NCI-H226 (cell line): ENCODE measurements at regions not wholly inside any gene's neighbourhood (a gene's known extent, or its start where the extent isn't known, plus 50 kb on each side); places are given as distances from the start of the nearest gene placed in this dataset.

ENCODE experiments used
- DNase-seq: peaks from one replicate; pipeline ENCODE4 v3.0.0-alpha.2; 2015

GRCh38 chr7:11895337-11895736, 63.3 kb upstream of the THSD7A start:
- no peak for DNase-seq

DNA sequence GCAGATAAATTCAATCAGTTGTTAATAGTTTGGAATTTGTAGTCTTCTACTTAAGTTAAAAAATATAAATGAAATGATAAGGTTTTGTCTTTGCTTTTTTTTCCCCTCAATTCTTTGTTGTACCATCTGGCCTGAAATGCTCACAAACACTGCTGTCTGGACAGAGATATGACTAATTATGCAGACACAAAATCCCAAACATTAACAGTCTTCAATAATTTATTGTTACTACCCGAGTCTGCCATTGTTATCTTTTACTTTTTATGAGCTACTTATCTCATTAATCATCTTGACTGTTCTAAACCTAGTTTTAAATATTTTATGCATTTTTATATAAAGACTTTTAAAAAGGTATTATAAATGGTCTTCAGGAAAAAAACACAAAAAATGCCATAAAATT, 64.7 kb upstream of the THSD7A start:
- DNase-seq = no peak

DNA sequence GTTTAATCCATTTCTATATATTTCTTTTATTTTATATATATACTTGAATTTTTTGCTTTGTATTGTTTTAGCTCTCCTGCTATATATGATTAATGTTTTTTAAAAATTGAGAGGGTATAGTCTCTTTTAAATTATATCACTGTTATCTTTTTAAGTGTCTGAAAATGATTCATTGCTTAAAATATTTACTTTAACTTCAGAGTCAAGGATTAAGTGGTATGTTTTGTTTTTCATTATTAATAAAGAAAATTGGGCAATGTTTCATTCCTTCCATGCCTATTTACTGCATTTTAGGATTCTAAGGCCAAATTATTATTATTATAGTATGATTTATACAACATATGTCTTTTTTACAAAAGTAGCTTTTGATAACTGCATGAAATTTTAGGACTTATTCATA, 67.2 kb upstream of the THSD7A start:
- DNase-seq = no peak

DNA sequence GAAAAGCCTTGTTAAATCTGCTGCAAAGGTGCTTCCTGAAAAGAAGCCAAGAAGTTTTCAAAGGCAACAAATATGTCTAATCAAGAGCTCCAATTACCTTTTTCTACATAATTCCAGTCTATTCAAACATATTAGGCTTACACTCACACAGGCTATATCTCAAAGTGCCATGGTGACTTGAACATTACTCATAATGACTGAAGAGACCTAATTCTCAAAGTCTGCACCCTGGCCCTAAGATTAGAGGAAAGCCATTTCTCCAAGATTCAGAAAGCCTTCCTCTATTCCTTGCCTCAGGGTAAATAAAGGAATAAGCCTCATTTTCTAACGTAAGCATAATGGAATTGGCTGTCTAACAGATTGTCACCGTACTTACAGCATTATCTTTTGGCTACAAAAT, 78.3 kb upstream of the THSD7A start:
- no peak for DNase-seq

GRCh38 chr7:11911900-11912299, 79.9 kb upstream of the THSD7A start:
- DNase-seq = no peak

GRCh38 chr7:11914645-11915044, 82.6 kb upstream of the THSD7A start:
- no peak for DNase-seq

GRCh38 chr7:11923376-11923930, 91.5 kb upstream of the THSD7A start:
- no peak for DNase-seq

DNA sequence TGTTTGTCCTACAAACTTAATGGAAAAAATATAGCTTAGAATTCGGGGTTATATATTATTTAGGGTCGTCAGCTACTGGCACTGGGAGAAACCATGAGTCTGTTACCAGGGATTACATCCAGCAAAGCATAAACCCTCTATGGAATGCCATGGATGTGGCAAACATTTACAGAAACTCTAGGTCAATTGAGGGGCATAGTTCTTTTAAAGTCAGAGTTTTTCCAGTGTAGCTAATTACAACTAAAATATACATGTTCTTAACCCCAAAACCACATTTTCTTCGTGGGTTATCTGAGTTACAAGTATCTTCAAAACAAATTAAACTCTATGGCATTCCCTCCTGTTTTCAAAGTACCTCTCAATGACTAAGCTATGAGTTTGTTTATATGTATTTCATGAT, 99.3 kb upstream of the THSD7A start:
- DNase-seq = no peak

DNA sequence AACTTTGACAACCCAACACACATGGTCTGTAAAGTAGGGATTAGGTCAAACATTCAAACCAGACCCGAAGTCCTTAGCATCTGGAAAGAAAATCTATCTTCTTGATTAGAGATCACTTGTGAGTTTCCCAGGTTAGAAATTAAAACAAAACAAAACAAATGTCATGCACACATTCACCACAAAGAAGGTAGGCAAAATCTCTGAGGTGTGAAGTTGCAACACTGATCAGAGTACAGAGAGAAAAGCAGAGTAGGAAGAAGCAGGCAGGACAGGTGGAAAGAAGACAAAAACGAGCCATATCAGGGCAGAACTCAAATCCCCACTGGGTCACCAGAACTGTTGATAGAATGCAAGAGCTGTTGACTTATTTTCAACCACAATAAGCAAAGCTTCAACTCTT, 102.8 kb upstream of the THSD7A start:
- DNase-seq = no peak

GRCh38 chr7:11935905-11936304, 103.9 kb upstream of the THSD7A start:
- no peak for DNase-seq

DNA sequence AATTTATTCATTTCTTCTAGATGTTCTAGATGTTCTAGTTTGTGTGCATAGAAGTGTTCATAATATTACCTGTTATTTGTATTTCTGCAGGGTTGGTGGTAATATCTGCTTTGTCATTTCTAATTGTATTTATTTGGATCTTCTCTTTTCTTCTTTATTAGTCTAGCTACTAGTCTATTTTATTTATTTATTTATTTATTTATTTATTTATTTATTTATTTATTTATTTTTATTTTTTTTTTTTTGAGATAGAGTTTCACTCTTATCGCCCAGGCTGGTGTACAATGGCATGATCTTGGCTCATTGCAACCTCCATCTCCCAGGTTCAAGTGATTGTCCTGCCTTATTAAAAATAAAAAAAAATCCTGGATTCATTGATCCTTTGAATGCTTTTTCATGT, 114.8 kb upstream of the THSD7A start:
- no peak for DNase-seq

GRCh38 chr7:11950281-11950680, 118.3 kb upstream of the THSD7A start:
- DNase-seq = no peak

- no peak for DNase-seq
These were observed 118.9 kb upstream of the THSD7A start for GRCh38 chr7:11950942-11951341.

GRCh38 chr7:11951909-11952308, 119.9 kb upstream of the THSD7A start:
- DNase-seq = no peak

GRCh38 chr7:11952972-11953371, 121.0 kb upstream of the THSD7A start:
- no peak for DNase-seq

- no peak for DNase-seq
These were observed 125.0 kb upstream of the THSD7A start for GRCh38 chr7:11956991-11957390.

- DNase-seq = no peak
These were observed 126.0 kb upstream of the THSD7A start for GRCh38 chr7:11957956-11958355.

DNA sequence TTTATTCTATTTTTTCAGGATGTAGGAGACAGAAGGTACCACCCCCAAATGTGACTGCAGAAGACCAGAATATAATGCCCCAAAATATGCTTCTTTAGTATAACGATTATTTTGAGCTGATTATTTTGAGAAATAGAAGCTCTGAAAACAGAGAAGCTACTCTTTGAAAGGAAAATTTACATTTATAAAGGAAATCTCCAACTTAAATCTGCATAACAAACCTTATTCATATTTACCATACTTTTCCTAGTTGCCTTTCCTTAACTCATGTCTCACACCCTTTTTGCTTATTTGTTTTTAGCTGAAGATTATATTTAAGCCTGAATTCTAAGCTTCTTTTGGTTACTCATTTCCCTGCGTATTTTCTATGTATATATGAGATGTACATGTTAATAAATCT, 127.1 kb upstream of the THSD7A start:
- no peak for DNase-seq

GRCh38 chr7:11960621-11961020, 128.6 kb upstream of the THSD7A start:
- DNase-seq = no peak

DNA sequence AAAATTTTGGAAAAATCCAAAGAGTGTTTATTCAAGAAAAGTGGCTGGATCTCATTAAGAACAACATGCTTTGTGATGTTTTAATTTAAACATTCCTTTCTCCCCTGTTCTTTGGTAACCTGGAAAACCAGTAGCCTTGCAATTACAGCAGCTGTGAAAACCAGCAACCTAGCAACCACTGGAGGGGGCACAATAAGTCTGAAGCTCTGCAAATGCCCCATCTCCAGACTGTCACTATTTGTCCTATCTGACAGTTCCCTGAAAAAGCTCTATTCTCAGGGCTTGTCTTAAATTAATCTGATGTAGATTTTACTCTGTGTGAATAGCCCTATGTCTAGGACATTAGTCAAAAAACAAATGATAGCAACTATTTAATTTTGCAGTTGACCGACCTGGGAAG, 137.6 kb upstream of the THSD7A start:
- no peak for DNase-seq

DNA sequence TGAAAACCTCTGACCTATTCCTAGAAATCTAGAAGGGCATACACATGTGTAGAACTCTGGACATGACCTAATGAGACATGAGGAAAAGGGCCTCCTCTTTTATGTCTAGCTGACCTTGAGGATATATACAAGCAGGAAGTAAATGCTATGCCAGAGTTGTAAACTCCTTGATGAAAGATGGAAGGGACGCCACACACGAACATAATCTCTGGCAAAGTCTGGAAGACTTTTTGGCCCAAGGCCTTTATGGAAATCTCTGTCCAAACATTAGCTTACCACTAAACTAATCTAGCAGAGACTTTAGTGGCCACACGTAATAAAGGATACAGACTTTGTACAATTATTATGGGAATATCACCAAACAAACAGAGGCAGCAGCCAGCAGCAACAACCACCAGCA, 138.1 kb upstream of the THSD7A start:
- DNase-seq = no peak

GRCh38 chr7:11985376-11985775, 153.4 kb upstream of the THSD7A start:
- DNase-seq = no peak

DNA sequence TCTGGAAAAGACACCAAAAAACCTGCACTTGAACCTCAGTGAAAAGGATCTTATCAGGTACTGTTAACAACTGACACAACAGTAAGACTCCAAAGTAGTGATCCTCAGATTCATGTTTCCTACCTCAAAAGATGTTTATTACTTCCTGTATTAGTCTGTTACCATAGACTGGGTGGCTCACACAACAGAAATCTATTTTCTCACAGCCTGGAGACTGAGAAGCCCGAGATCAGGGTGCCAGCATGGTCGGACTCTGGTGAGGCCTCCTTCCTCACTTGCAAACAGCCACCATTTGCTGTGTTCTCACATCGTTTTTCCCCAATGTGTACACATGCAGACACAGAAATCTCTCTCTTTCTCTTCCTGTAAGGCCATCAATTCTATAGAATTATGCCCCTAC, 154.0 kb upstream of the THSD7A start:
- DNase-seq = no peak

DNA sequence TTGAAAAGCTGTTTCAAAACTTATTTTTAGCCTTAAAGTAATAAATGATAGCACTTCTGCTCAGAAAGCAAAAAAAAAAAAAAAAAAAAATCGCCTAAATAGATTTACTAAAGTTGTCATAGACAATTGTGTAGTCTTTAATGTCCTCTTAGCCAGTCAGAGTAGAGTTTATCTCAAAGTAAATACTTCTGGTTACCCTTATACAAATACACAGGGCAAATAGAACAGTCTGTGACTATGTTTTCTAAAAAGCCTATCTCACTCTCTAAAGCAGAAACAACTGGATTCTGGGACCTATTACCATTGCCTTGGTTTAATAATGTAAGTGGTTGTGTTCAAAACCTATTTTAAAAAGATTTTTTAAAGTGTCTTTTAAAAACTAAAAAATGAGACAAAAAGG, 156.2 kb upstream of the THSD7A start:
- DNase-seq = no peak

- no peak for DNase-seq
These were observed 170.4 kb upstream of the THSD7A start for GRCh38 chr7:12002428-12002827.

DNA sequence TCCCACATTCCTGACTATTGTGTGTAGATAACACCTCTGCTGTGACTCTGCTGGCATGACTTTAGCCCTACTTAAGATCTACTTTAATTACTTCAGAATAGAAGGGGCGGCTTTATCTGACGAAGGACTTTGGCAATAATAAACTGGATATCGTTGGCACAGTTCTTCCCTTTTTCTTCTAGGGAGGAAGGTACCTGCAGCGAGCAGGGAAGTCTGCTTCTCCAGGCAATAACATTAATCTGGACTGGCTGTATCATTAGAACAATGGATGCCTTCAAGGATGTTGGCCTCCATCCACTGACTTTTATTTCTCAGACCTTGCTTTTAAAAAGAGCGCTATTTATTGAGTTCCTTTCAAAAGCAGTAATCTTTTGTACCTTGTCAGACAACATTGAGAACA, 172.6 kb upstream of the THSD7A start:
- DNase-seq = no peak
